ENCODE measurements at regions not wholly inside any gene's neighbourhood (a gene's known extent, or its start where the extent isn't known, plus 50 kb on each side); places are given as distances from the start of the nearest gene placed in this dataset.

GRCh38 chr13:84044805-84045204, 162.5 kb upstream of the SLITRK1 start:
- TF ChIP-seq TAF1 (IDR thresholded peaks at IDR 0.05; ENCODE audit: borderline replicate concordance, low read depth, low read length) (no peak), POLR2AphosphoS5 (IDR thresholded peaks at IDR 0.05; ENCODE audit: low read depth, low read length) (no peak)
